ENCODE measurements at regions not wholly inside any gene's neighbourhood (a gene's known extent, or its start where the extent isn't known, plus 50 kb on each side); places are given as distances from the start of the nearest gene placed in this dataset.
"Not testable (repeated sequence)": the region's sequence is repeated elsewhere in the genome, so short reads cannot be mapped to it uniquely, and the experiment has no call there.

DNA sequence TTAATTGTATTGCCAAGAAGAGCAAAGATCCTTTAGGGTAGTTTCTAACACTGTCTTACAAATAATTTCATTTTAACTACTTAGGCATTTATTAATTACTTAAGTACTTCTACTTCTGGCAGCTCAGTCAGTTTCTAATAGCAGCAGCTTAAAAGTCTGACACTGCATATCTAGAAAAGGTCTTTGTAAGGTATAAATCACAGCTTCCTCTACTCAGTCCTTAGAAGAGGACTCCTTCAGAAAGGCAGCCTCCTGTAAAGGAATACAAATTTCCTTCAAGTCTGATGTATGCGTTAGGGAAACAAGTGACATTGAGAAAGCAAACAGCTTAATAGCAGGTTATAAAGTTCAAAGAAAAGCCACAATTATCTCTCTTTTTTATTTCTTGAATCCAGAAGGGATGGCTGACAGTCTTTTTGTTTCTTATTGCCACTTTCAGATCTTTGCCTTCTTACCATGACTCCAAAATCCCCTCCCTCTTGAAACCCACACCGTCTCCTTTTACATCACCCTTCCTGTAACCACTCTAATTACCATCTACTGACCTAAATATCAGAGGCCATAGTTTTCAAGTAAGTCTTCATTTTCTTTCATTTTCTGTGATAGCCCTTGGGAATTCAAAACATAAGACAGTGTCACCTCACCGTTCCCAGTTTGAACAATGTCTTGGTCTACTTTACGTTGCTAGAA is 109.5 kb downstream of the CGGBP1 start:
- CTCF ChIA-PET = interaction anchor here (1.2 kb wide), 1 partner anchor 40 kb away, joined by 4 read pairs; no protein-coding TSS in a partner anchor
- POLR2A ChIA-PET = interaction anchor here (0.6 kb wide), 1 partner anchor 703 kb away, joined by 3 read pairs; no protein-coding TSS in a partner anchor
- no peak for TF ChIP-seq OSR2 (tag by site-specific recombination; IDR thresholded peaks at IDR 0.05)
- TF ChIP-seq ZNF624 (tag by site-specific recombination; IDR thresholded peaks at IDR 0.05) = no peak
- no peak for TF ChIP-seq TCF7L2 (IDR thresholded peaks at IDR 0.05; ENCODE audit: borderline replicate concordance, low read depth, low read length)
- TF ChIP-seq, protein P1, sequence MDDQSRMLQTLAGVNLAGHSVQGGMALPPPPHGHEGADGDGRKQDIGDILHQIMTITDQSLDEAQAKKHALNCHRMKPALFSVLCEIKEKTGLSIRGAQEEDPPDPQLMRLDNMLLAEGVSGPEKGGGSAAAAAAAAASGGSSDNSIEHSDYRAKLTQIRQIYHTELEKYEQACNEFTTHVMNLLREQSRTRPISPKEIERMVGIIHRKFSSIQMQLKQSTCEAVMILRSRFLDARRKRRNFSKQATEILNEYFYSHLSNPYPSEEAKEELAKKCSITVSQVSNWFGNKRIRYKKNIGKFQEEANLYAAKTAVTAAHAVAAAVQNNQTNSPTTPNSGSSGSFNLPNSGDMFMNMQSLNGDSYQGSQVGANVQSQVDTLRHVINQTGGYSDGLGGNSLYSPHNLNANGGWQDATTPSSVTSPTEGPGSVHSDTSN (CRISPR knock-in tag; IDR thresholded peaks at IDR 0.05) = no peak
- TF ChIP-seq, protein P2, sequence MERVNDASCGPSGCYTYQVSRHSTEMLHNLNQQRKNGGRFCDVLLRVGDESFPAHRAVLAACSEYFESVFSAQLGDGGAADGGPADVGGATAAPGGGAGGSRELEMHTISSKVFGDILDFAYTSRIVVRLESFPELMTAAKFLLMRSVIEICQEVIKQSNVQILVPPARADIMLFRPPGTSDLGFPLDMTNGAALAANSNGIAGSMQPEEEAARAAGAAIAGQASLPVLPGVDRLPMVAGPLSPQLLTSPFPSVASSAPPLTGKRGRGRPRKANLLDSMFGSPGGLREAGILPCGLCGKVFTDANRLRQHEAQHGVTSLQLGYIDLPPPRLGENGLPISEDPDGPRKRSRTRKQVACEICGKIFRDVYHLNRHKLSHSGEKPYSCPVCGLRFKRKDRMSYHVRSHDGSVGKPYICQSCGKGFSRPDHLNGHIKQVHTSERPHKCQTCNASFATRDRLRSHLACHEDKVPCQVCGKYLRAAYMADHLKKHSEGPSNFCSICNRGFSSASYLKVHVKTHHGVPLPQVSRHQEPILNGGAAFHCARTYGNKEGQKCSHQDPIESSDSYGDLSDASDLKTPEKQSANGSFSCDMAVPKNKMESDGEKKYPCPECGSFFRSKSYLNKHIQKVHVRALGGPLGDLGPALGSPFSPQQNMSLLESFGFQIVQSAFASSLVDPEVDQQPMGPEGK (tag by site-specific recombination; IDR thresholded peaks at IDR 0.05) = no peak
- TF ChIP-seq ZNF394 (tag by site-specific recombination; IDR thresholded peaks at IDR 0.05; ENCODE audit: borderline replicate concordance) = no peak
- no peak for TF ChIP-seq ZBTB8A (tag by site-specific recombination; IDR thresholded peaks at IDR 0.05)
- TF ChIP-seq SP3 (tag by site-specific recombination; IDR thresholded peaks at IDR 0.05) = no peak
- no peak for TF ChIP-seq ZNF10 (tag by site-specific recombination; IDR thresholded peaks at IDR 0.05)
- TF ChIP-seq HOXA7 (CRISPR knock-in tag; IDR thresholded peaks at IDR 0.05; ENCODE audit: borderline replicate concordance) = no peak
- TF ChIP-seq, protein P3, sequence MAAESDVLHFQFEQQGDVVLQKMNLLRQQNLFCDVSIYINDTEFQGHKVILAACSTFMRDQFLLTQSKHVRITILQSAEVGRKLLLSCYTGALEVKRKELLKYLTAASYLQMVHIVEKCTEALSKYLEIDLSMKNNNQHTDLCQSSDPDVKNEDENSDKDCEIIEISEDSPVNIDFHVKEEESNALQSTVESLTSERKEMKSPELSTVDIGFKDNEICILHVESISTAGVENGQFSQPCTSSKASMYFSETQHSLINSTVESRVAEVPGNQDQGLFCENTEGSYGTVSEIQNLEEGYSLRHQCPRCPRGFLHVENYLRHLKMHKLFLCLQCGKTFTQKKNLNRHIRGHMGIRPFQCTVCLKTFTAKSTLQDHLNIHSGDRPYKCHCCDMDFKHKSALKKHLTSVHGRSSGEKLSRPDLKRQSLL (tag by site-specific recombination; IDR thresholded peaks at IDR 0.05) = no peak
- Histone ChIP-seq H3K27ac (ENCODE audit: extremely low read depth, low read depth, low read length) (no peak overlapping the region), H3K36me3 (ENCODE audit: control insufficient read depth in 2 of 2, insufficient read depth in 1 of 2, low read length in 2 of 2) (no peaks in the 10 kb centered on the region), H3K4me1 (ENCODE audit: control insufficient read depth, insufficient read depth, low read length) (no peaks in the 10 kb centered on the region), H3K4me3 (ENCODE audit: low read depth, low read length) (no peak overlapping the region), H3K9me3 (ENCODE audit: control insufficient read depth, insufficient read depth, low read depth, low read length) (no peaks in the 10 kb centered on the region)

DNA sequence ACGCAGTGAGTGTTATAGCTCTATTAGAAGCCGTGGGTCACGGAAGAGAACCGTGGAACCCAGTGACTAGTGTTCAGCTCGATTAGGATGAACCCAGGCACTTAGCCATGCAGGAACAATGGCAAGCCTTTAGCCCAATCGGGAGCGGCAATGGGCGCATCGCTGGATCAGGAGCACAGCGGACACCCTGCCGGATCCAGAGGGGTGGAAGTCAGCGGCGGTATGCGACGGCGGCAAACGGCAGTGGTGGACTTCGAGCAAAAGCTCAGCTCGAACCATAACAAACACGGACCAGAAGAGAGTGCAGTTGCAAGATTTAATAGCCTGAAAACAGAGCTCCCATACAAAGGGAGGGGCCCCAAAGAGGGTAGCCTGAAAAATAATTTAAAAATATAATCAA is 112.8 kb downstream of the CGGBP1 start:
- POLR2A ChIA-PET; H3K36me3 ChIP-seq (ENCODE audit: control insufficient read depth in 2 of 2, insufficient read depth in 1 of 2, low read length in 2 of 2); H3K4me1 ChIP-seq (ENCODE audit: control insufficient read depth, insufficient read depth, low read length); H3K4me3 ChIP-seq (ENCODE audit: low read depth, low read length); CTCF ChIA-PET; H3K27ac ChIP-seq (ENCODE audit: extremely low read depth, low read depth, low read length); H3K9me3 ChIP-seq (ENCODE audit: control insufficient read depth, insufficient read depth, low read depth, low read length): not testable (repeated sequence)

DNA sequence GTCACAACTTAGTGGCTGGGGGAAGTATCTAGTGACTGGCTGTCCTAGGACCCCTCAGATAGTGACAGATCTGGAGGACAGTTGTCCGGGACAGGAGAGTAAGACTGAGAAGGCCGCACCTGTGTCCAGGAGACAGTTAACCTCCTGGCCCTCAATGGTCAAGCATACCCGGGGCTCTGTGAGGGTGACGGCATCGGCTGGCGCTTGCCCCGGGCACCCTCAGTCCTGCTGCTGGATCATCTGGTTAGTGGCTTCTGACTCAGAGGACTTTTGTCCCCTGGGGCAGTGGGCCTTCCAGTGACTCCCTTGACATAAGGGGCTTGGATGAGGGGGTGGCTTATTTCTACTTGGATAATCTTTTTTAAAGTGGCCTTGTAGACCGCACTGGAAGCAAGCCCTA is 116.5 kb downstream of the CGGBP1 start:
- POLR2A ChIA-PET = not testable (repeated sequence)
- CTCF ChIA-PET = interaction anchor here (0.6 kb wide), 1 partner anchor 94 kb away, joined by 3 read pairs; no protein-coding TSS in a partner anchor

DNA sequence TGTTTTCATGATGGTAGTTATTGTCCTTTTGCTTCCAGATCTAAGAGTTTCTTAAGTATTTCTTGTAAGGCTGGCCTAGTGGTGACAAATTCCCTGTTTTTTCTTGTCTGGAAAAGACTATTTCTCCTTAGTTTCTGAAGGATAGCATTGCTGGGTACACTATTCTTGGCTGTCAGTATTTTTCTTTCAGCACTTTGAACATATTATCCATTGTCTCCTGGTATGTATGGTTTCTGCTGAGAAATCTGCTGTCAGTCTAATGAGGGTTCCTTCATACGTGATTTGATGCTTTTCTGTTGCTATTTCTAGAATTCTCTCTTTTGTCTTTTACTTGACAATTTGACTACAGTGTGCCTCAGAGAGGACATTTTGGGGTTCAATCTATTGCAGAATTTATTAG is 134.3 kb downstream of the CGGBP1 start:
- POLR2A ChIA-PET = no interaction called here
- no peaks in the 10 kb centered on the region for H3K36me3 ChIP-seq (ENCODE audit: control insufficient read depth in 2 of 2, insufficient read depth in 1 of 2, low read length in 2 of 2)
- no peak overlapping the region for H3K4me3 ChIP-seq (ENCODE audit: low read depth, low read length)
- CTCF ChIA-PET = interaction anchor here (0.6 kb wide), 1 partner anchor 26 kb away, joined by 3 read pairs; no protein-coding TSS in a partner anchor
- no peaks in the 10 kb centered on the region for H3K9me3 ChIP-seq (ENCODE audit: control insufficient read depth, insufficient read depth, low read depth, low read length)
- no peak overlapping the region for H3K27ac ChIP-seq (ENCODE audit: extremely low read depth, low read depth, low read length)
- H3K4me1 ChIP-seq (ENCODE audit: control insufficient read depth, insufficient read depth, low read length) = no peaks in the 10 kb centered on the region
- TF ChIP-seq, protein P4, sequence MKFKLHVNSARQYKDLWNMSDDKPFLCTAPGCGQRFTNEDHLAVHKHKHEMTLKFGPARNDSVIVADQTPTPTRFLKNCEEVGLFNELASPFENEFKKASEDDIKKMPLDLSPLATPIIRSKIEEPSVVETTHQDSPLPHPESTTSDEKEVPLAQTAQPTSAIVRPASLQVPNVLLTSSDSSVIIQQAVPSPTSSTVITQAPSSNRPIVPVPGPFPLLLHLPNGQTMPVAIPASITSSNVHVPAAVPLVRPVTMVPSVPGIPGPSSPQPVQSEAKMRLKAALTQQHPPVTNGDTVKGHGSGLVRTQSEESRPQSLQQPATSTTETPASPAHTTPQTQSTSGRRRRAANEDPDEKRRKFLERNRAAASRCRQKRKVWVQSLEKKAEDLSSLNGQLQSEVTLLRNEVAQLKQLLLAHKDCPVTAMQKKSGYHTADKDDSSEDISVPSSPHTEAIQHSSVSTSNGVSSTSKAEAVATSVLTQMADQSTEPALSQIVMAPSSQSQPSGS (tag by site-specific recombination; IDR thresholded peaks at IDR 0.05; ENCODE audit: low read depth) = no peak
- TF ChIP-seq ZNF629 (tag by site-specific recombination; IDR thresholded peaks at IDR 0.05) (no peak), ZSCAN30 (tag by site-specific recombination; IDR thresholded peaks at IDR 0.05) (no peak), ZNF747 (tag by site-specific recombination; IDR thresholded peaks at IDR 0.05) (no peak), ZNF624 (tag by site-specific recombination; IDR thresholded peaks at IDR 0.05) (no peak)
- TF ChIP-seq, protein P5, sequence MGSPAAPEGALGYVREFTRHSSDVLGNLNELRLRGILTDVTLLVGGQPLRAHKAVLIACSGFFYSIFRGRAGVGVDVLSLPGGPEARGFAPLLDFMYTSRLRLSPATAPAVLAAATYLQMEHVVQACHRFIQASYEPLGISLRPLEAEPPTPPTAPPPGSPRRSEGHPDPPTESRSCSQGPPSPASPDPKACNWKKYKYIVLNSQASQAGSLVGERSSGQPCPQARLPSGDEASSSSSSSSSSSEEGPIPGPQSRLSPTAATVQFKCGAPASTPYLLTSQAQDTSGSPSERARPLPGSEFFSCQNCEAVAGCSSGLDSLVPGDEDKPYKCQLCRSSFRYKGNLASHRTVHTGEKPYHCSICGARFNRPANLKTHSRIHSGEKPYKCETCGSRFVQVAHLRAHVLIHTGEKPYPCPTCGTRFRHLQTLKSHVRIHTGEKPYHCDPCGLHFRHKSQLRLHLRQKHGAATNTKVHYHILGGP (tag by site-specific recombination; IDR thresholded peaks at IDR 0.05) = no peak

More for the DNA sequence above, 116.5 kb downstream of the CGGBP1 start:
- H3K36me3 ChIP-seq (ENCODE audit: control insufficient read depth in 2 of 2, insufficient read depth in 1 of 2, low read length in 2 of 2); H3K4me1 ChIP-seq (ENCODE audit: control insufficient read depth, insufficient read depth, low read length); H3K4me3 ChIP-seq (ENCODE audit: low read depth, low read length); H3K27ac ChIP-seq (ENCODE audit: extremely low read depth, low read depth, low read length); H3K9me3 ChIP-seq (ENCODE audit: control insufficient read depth, insufficient read depth, low read depth, low read length): not testable (repeated sequence)

Data from HEK293 (cell line).